ENCODE measurements at regions not wholly inside any gene's neighbourhood (a gene's known extent, or its start where the extent isn't known, plus 50 kb on each side); places are given as distances from the start of the nearest gene placed in this dataset.

DNA sequence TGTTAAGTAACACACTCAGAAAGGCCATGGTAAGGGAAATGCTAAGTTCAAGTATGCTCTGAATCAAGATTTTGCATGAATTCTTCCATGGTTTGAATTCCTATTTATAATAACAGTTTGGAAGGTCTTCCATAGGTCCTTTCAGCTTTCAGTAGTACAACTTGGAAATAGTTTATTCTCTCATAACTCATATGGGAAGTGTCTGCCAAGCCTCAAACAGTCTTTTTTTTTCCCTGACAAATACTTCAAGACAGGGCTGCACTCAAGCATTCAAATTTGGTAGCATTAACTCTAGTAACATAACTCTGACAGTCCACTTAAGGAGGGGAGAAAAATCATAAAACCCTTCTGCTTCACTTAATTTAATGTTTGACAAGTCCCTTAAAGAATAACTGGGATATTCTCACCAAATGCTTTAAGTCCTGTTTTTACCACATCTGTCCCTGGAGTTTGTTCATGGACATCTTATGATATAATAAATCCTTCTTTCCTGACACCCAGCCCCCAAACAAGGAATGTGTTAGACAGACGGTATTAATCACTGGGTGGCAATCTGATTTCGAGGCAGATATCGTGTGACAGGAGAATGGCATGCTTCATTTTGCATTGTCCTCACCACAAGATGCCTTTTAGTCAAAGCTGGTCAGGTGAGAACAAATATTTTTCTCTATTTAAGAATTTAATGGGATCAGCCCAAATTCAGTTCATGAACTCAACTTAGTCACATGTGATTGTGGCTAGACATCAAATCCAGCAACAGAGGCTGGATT, 165.7 kb downstream of the BMP4 start:
- no peak overlapping the region for H3K4me3 ChIP-seq (ENCODE audit: low read depth, low read length)
- no peak for DNase-seq
- H3K27me3 ChIP-seq: no peaks in the 10 kb centered on the region
- TF ChIP-seq, protein P1, sequence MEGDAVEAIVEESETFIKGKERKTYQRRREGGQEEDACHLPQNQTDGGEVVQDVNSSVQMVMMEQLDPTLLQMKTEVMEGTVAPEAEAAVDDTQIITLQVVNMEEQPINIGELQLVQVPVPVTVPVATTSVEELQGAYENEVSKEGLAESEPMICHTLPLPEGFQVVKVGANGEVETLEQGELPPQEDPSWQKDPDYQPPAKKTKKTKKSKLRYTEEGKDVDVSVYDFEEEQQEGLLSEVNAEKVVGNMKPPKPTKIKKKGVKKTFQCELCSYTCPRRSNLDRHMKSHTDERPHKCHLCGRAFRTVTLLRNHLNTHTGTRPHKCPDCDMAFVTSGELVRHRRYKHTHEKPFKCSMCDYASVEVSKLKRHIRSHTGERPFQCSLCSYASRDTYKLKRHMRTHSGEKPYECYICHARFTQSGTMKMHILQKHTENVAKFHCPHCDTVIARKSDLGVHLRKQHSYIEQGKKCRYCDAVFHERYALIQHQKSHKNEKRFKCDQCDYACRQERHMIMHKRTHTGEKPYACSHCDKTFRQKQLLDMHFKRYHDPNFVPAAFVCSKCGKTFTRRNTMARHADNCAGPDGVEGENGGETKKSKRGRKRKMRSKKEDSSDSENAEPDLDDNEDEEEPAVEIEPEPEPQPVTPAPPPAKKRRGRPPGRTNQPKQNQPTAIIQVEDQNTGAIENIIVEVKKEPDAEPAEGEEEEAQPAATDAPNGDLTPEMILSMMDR (IDR thresholded peaks at IDR 0.05; ENCODE audit: low read depth, low read length): no peak
- no peaks in the 10 kb centered on the region for H3K4me1 ChIP-seq
- H3K36me3 ChIP-seq: no peaks in the 10 kb centered on the region
- no peaks in the 10 kb centered on the region for H3K9me3 ChIP-seq

DNA sequence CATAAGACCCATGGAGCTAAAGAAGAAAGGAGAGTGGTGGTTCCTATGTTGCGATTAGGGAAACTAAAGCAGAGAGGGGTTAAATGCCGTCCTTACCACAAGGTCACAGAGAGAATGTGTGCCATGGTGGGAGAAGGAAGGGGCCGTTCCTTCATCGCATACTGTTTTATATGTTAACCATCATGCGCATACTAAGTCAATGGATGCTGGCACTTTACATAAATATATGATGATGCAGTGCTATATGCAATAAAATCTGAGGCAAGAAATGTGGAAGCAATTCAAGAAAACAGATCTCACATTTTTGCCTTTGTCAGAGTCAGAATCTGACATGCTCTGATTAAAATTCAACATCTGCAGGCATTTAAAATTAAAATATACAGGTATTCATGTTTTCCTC, 168.1 kb downstream of the BMP4 start:
- no peaks in the 10 kb centered on the region for H3K36me3 ChIP-seq
- no peaks in the 10 kb centered on the region for H3K4me1 ChIP-seq

DNA sequence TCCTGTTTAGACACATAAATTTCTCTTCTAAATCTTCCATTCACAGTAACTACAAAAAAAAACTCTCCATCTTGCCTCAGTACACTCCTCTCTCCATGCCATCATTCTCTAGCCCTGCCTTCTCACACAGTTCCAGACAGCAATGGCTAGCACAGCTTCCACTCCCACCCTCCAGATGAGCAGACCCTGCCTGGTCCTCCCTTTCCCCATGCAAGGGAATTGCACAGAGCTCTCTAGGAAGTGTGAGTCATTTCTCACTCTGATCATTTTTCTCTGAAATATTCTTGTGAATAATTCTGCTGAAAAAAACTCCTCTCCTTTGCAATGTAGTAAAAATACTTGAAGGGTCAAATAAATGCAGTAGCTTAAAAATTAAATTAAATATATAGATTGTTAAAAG, 170.6 kb downstream of the BMP4 start:
- no peak overlapping the region for H3K4me3 ChIP-seq (ENCODE audit: low read depth, low read length)
- TF ChIP-seq, protein P1 (IDR thresholded peaks at IDR 0.05; ENCODE audit: low read depth, low read length): no peak
- DNase-seq: no peak
- H3K27me3 ChIP-seq: no peaks in the 10 kb centered on the region
- H3K4me1 ChIP-seq: no peaks in the 10 kb centered on the region
- no peaks in the 10 kb centered on the region for H3K9me3 ChIP-seq
- H3K36me3 ChIP-seq: no peaks in the 10 kb centered on the region

More for the DNA sequence above, 168.1 kb downstream of the BMP4 start:
- DNase-seq: no peak
- H3K4me3 ChIP-seq (ENCODE audit: low read depth, low read length): no peak overlapping the region
- no peaks in the 10 kb centered on the region for H3K27me3 ChIP-seq
- TF ChIP-seq, protein P1 (IDR thresholded peaks at IDR 0.05; ENCODE audit: low read depth, low read length): no peak
- no peaks in the 10 kb centered on the region for H3K9me3 ChIP-seq

DNA sequence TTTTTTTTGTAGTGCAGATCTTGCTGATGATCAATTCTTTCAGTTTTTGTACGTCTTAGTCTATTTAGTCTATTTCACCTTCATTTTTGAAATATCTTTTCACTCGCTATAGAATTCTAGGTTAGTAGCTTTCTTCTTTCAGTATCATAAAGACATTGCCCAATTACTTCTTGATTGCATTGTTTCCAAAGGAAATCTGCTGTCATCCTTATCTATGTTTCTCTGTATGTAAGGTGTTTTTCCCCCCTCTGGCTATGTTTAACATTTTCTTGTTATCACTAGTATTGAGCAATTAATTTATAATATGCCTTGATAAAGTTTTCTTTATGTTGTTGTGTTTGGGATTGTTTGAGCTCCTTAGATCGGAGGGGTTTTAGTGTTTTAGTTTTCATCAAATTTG, 171.9 kb downstream of the BMP4 start:
- Histone ChIP-seq H3K36me3 (no peaks in the 10 kb centered on the region), H3K4me3 (ENCODE audit: low read depth, low read length) (no peak overlapping the region), H3K4me1 (no peaks in the 10 kb centered on the region), H3K27me3 (no peaks in the 10 kb centered on the region), H3K9me3 (no peaks in the 10 kb centered on the region)
- no peak for DNase-seq
- TF ChIP-seq, protein P1 (IDR thresholded peaks at IDR 0.05; ENCODE audit: low read depth, low read length): no peak

GRCh38 chr14:53783256-53783655, 173.4 kb downstream of the BMP4 start:
- H3K36me3 ChIP-seq: no peaks in the 10 kb centered on the region
- H3K4me1 ChIP-seq: no peaks in the 10 kb centered on the region
- TF ChIP-seq, protein P1 (IDR thresholded peaks at IDR 0.05; ENCODE audit: low read depth, low read length): no peak
- no peaks in the 10 kb centered on the region for H3K27me3 ChIP-seq
- H3K9me3 ChIP-seq: no peaks in the 10 kb centered on the region
- no peak overlapping the region for H3K4me3 ChIP-seq (ENCODE audit: low read depth, low read length)
- no peak for DNase-seq

- TF ChIP-seq, protein P1 (IDR thresholded peaks at IDR 0.05; ENCODE audit: low read depth, low read length): no peak
- H3K9me3 ChIP-seq: no peaks in the 10 kb centered on the region
- DNase-seq: no peak
- H3K27me3 ChIP-seq: no peaks in the 10 kb centered on the region
- no peaks in the 10 kb centered on the region for H3K36me3 ChIP-seq
- H3K4me1 ChIP-seq: no peaks in the 10 kb centered on the region
- no peak overlapping the region for H3K4me3 ChIP-seq (ENCODE audit: low read depth, low read length)
These were observed 176.5 kb downstream of the BMP4 start for GRCh38 chr14:53780051-53780555.

All from BE2C (cell line).